ENCODE measurements at regions not wholly inside any gene's neighbourhood (a gene's known extent, or its start where the extent isn't known, plus 50 kb on each side); places are given as distances from the start of the nearest gene placed in this dataset.

GRCh38 chr14:100421756-100422470, 98.8 kb downstream of the SLC25A47 start:
- ATAC-seq (ENCODE audit: low read depth) (no peak), DNase-seq (ENCODE audit: low spot score) (no peak)
- no peaks in the 10 kb centered on the region for H3K36me3 ChIP-seq (ENCODE audit: low read depth)
- no peak overlapping the region for H3K4me3 ChIP-seq (ENCODE audit: severe bottlenecking)
- no peaks in the 10 kb centered on the region for H3K9me3 ChIP-seq (ENCODE audit: severe bottlenecking)
- no peak overlapping the region for H3K27ac ChIP-seq (ENCODE audit: poor library complexity, severe bottlenecking)
- TF ChIP-seq CTCF (IDR thresholded peaks at IDR 0.05; ENCODE audit: poor library complexity, severe bottlenecking) = no peak
- H3K27me3 ChIP-seq (ENCODE audit: insufficient read depth, poor library complexity, severe bottlenecking) = no peaks in the 10 kb centered on the region
- peaks cover 13% of the 10 kb centered on the region for H3K4me1 ChIP-seq (ENCODE audit: insufficient read depth, poor library complexity, severe bottlenecking)

- H3K27ac ChIP-seq (ENCODE audit: poor library complexity, severe bottlenecking) = no peak overlapping the region
- no peak for TF ChIP-seq CTCF (IDR thresholded peaks at IDR 0.05; ENCODE audit: poor library complexity, severe bottlenecking)
- no peaks in the 10 kb centered on the region for H3K36me3 ChIP-seq (ENCODE audit: low read depth)
- DNase-seq (ENCODE audit: low spot score) (no peak), ATAC-seq (ENCODE audit: low read depth) (no peak)
- H3K27me3 ChIP-seq (ENCODE audit: insufficient read depth, poor library complexity, severe bottlenecking) = no peaks in the 10 kb centered on the region
- peaks cover 9% of the 10 kb centered on the region for H3K4me1 ChIP-seq (ENCODE audit: insufficient read depth, poor library complexity, severe bottlenecking)
- no peaks in the 10 kb centered on the region for H3K9me3 ChIP-seq (ENCODE audit: severe bottlenecking)
- no peak overlapping the region for H3K4me3 ChIP-seq (ENCODE audit: severe bottlenecking)
These were observed 99.6 kb downstream of the SLC25A47 start for GRCh38 chr14:100422556-100423316.

- peaks cover 9% of the 10 kb centered on the region for H3K4me1 ChIP-seq (ENCODE audit: insufficient read depth, poor library complexity, severe bottlenecking)
- no peaks in the 10 kb centered on the region for H3K9me3 ChIP-seq (ENCODE audit: severe bottlenecking)
- H3K4me3 ChIP-seq (ENCODE audit: severe bottlenecking) = no peak overlapping the region
- H3K27me3 ChIP-seq (ENCODE audit: insufficient read depth, poor library complexity, severe bottlenecking) = no peaks in the 10 kb centered on the region
- DNase-seq (ENCODE audit: low spot score) = no peak
- no peak for ATAC-seq (ENCODE audit: low read depth)
- H3K36me3 ChIP-seq (ENCODE audit: low read depth) = no peaks in the 10 kb centered on the region
- TF ChIP-seq CTCF (IDR thresholded peaks at IDR 0.05; ENCODE audit: poor library complexity, severe bottlenecking) = no peak
- no peak overlapping the region for H3K27ac ChIP-seq (ENCODE audit: poor library complexity, severe bottlenecking)
These were observed 100.3 kb downstream of the SLC25A47 start for GRCh38 chr14:100423317-100424010.

- no peak for TF ChIP-seq CTCF (IDR thresholded peaks at IDR 0.05; ENCODE audit: poor library complexity, severe bottlenecking)
- H3K4me1 ChIP-seq (ENCODE audit: insufficient read depth, poor library complexity, severe bottlenecking) = peaks cover 9% of the 10 kb centered on the region
- H3K27me3 ChIP-seq (ENCODE audit: insufficient read depth, poor library complexity, severe bottlenecking) = no peaks in the 10 kb centered on the region
- no peaks in the 10 kb centered on the region for H3K36me3 ChIP-seq (ENCODE audit: low read depth)
- no peak overlapping the region for H3K27ac ChIP-seq (ENCODE audit: poor library complexity, severe bottlenecking)
- DNase-seq (ENCODE audit: low spot score) = no peak
- no peak overlapping the region for H3K4me3 ChIP-seq (ENCODE audit: severe bottlenecking)
- H3K9me3 ChIP-seq (ENCODE audit: severe bottlenecking) = no peaks in the 10 kb centered on the region
- peak; percentile 70 for ATAC-seq (ENCODE audit: low read depth)
These were observed 101.6 kb downstream of the SLC25A47 start for GRCh38 chr14:100424504-100425428.
